ENCODE measurements at regions not wholly inside any gene's neighbourhood (a gene's known extent, or its start where the extent isn't known, plus 50 kb on each side); places are given as distances from the start of the nearest gene placed in this dataset.

- no peaks in the 10 kb centered on the region for H3K9me3 ChIP-seq
- H3K27ac ChIP-seq = no peak overlapping the region
- TF ChIP-seq, protein P1, sequence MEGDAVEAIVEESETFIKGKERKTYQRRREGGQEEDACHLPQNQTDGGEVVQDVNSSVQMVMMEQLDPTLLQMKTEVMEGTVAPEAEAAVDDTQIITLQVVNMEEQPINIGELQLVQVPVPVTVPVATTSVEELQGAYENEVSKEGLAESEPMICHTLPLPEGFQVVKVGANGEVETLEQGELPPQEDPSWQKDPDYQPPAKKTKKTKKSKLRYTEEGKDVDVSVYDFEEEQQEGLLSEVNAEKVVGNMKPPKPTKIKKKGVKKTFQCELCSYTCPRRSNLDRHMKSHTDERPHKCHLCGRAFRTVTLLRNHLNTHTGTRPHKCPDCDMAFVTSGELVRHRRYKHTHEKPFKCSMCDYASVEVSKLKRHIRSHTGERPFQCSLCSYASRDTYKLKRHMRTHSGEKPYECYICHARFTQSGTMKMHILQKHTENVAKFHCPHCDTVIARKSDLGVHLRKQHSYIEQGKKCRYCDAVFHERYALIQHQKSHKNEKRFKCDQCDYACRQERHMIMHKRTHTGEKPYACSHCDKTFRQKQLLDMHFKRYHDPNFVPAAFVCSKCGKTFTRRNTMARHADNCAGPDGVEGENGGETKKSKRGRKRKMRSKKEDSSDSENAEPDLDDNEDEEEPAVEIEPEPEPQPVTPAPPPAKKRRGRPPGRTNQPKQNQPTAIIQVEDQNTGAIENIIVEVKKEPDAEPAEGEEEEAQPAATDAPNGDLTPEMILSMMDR (IDR thresholded peaks at IDR 0.05) = no peak
- TF ChIP-seq POLR2AphosphoS5 (IDR thresholded peaks at IDR 0.05) (no peak), POLR2A (IDR thresholded peaks at IDR 0.05) (no peak), EP300 (IDR thresholded peaks at IDR 0.05) (no peak)
- H3K36me3 ChIP-seq = no peaks in the 10 kb centered on the region
- 100% methylated on average over 1 of the region's 2 CpGs; no CpG with 5 or more reads in 1 of the 2 donors for WGBS, 2 donors (ENCODE audit: low coverage in 1 of 2)
- H3K27me3 ChIP-seq = no peaks in the 10 kb centered on the region
- peaks cover 0 to 8% (median 0%) of the 10 kb centered on the region in 3 donors for H3K4me1 ChIP-seq
- H3K4me3 ChIP-seq = no peak overlapping the region
- ATAC-seq = no peak
These were observed 818.6 kb upstream of the FAT3 start for GRCh38 chr11:91406009-91406408.

- H3K27ac ChIP-seq = no peak overlapping the region
These were observed 820.3 kb upstream of the FAT3 start for GRCh38 chr11:91404344-91404743.

DNA sequence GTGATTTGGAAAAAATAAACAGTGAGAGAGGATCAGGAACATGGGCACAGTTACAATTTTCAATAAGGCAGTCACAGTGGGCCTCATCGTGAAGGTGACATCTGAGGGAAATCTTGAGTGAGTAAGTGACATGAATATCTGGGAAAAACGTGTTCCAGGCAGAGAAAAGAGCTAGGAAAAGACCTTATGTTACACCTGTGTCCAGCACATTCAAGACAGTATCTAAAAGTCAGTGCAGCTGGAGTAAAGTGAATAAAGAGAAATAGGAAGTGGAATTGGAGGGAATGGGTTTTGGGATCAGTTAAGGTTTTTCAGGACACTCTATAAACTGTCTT is 827.5 kb upstream of the FAT3 start:
- 0 to 46% methylated on average over 1 to 2 of the region's 2 CpGs for WGBS, 2 donors (ENCODE audit: low coverage in 1 of 2)
- H3K9me3 ChIP-seq = no peaks in the 10 kb centered on the region
- H3K4me3 ChIP-seq = no peak overlapping the region
- TF ChIP-seq POLR2AphosphoS5 (IDR thresholded peaks at IDR 0.05) (no peak), EP300 (IDR thresholded peaks at IDR 0.05) (no peak), POLR2A (IDR thresholded peaks at IDR 0.05) (no peak)
- TF ChIP-seq, protein P1 (IDR thresholded peaks at IDR 0.05) = no peak
- no peaks in the 10 kb centered on the region for H3K36me3 ChIP-seq
- no peaks in the 10 kb centered on the region for H3K27me3 ChIP-seq
- peaks cover 0 to 15% (median 0%) of the 10 kb centered on the region in 3 donors for H3K4me1 ChIP-seq
- no peak overlapping the region for H3K27ac ChIP-seq
- no peak for ATAC-seq

More at GRCh38 chr11:91404344-91404743, 820.3 kb upstream of the FAT3 start:
- ATAC-seq = no peak
- TF ChIP-seq, protein P1 (IDR thresholded peaks at IDR 0.05) = no peak
- TF ChIP-seq EP300 (IDR thresholded peaks at IDR 0.05) = no peak
- TF ChIP-seq POLR2AphosphoS5 (IDR thresholded peaks at IDR 0.05) = no peak
- TF ChIP-seq POLR2A (IDR thresholded peaks at IDR 0.05) = no peak
- no peaks in the 10 kb centered on the region for H3K27me3 ChIP-seq
- H3K4me3 ChIP-seq = no peak overlapping the region
- H3K4me1 ChIP-seq = peaks cover 0 to 8% (median 0%) of the 10 kb centered on the region in 3 donors
- H3K9me3 ChIP-seq = no peaks in the 10 kb centered on the region
- H3K36me3 ChIP-seq = no peaks in the 10 kb centered on the region

- no peaks in the 10 kb centered on the region for H3K9me3 ChIP-seq
- no peak overlapping the region for H3K4me3 ChIP-seq
- TF ChIP-seq POLR2AphosphoS5 (IDR thresholded peaks at IDR 0.05) = no peak
- no peak for TF ChIP-seq POLR2A (IDR thresholded peaks at IDR 0.05)
- TF ChIP-seq, protein P1 (IDR thresholded peaks at IDR 0.05) = no peak
- ATAC-seq = no peak
- no peaks in the 10 kb centered on the region for H3K36me3 ChIP-seq
- no peaks in the 10 kb centered on the region for H3K27me3 ChIP-seq
- 85 to 87% methylated on average over 6 of the region's 6 CpGs for WGBS, 2 donors (ENCODE audit: low coverage in 1 of 2)
- H3K27ac ChIP-seq = no peak overlapping the region
- H3K4me1 ChIP-seq = peaks cover 0 to 21% (median 0%) of the 10 kb centered on the region in 3 donors
These were observed 828.1 kb upstream of the FAT3 start for GRCh38 chr11:91396236-91397133.
